ENCODE measurements at regions not wholly inside any gene's neighbourhood (a gene's known extent, or its start where the extent isn't known, plus 50 kb on each side); places are given as distances from the start of the nearest gene placed in this dataset.

DNA sequence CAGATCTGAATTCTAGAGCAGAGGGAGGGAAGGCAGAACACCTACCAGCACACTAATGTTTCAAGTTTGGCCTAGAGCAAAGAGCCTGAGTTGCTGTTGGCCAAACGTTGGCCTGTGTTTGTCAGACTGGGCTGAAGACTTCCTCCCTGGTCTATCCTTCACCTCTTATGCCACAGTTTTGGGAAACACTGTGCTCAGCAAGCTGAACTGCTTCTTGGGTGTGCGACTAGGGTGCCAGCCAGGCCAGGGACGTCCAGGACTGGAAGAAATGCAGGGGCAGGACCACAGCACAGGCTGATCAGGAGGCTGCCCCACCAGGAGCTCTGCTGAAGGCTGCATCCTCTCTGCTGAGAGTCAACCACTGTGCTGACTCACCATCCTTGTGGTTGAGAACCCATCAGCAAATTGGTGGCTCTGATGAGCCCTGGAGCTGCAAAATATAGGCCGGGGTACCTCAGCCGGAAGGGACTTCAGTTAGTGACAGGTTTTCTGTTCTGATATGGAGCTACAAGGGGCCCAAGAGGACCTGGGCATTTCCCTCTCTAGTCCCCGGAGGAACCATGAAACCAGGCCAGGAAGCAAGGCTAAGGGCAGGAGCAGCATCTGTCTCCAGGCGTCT, 131.6 kb upstream of the RASGRP1 start:
- TF ChIP-seq CTCF (IDR thresholded peaks at IDR 0.05 in 8 of 11, conservative IDR thresholded peaks at IDR 0.05 in 3 of 11) (no peak), POLR2AphosphoS5 (IDR thresholded peaks at IDR 0.05) (peak in 2 of 3 donors; percentile 19 to 49), POLR2A (IDR thresholded peaks at IDR 0.05) (no peak)

Measured in spleen (tissue), 7 donors.